ENCODE measurements at regions not wholly inside any gene's neighbourhood (a gene's known extent, or its start where the extent isn't known, plus 50 kb on each side); places are given as distances from the start of the nearest gene placed in this dataset.

GRCh38 chr1:5150191-5150590, 495.8 kb downstream of the AJAP1 start:
- no peak for TF ChIP-seq CTCF (IDR thresholded peaks at IDR 0.05)
- ATAC-seq (ENCODE audit: low FRiP score) (no peak), DNase-seq (ENCODE audit: low spot score) (no peak)

GRCh38 chr1:5147806-5148205, 493.4 kb downstream of the AJAP1 start:
- no peak for TF ChIP-seq CTCF (IDR thresholded peaks at IDR 0.05)
- DNase-seq (ENCODE audit: low spot score) (no peak), ATAC-seq (ENCODE audit: low FRiP score) (no peak)

GRCh38 chr1:5142389-5142788, 488.0 kb downstream of the AJAP1 start:
- ATAC-seq (ENCODE audit: low FRiP score) (no peak), DNase-seq (ENCODE audit: low spot score) (no peak)
- TF ChIP-seq CTCF (IDR thresholded peaks at IDR 0.05), result no peak

- no peak for DNase-seq (ENCODE audit: low spot score)
- ATAC-seq (ENCODE audit: low FRiP score), result no peak
- TF ChIP-seq CTCF (IDR thresholded peaks at IDR 0.05), result no peak
Observed at GRCh38 chr1:5141750-5142149, 487.3 kb downstream of the AJAP1 start.

GRCh38 chr1:5140962-5141361, 486.6 kb downstream of the AJAP1 start:
- no peak for TF ChIP-seq CTCF (IDR thresholded peaks at IDR 0.05)
- ATAC-seq (ENCODE audit: low FRiP score), result no peak
- DNase-seq (ENCODE audit: low spot score), result no peak

- TF ChIP-seq CTCF (IDR thresholded peaks at IDR 0.05), result no peak
- DNase-seq (ENCODE audit: low spot score), result no peak
- no peak for ATAC-seq (ENCODE audit: low FRiP score)
Observed at GRCh38 chr1:5140136-5140535, 485.7 kb downstream of the AJAP1 start.

- no peak for ATAC-seq (ENCODE audit: low FRiP score)
- TF ChIP-seq CTCF (IDR thresholded peaks at IDR 0.05), result no peak
- no peak for DNase-seq (ENCODE audit: low spot score)
Observed at GRCh38 chr1:5129746-5130355, 475.4 kb downstream of the AJAP1 start.

Measured in omental fat pad (tissue), 3 donors.